Mammary epithelial cell (primary cell): ENCODE measurements at regions not wholly inside any gene's neighbourhood (a gene's known extent, or its start where the extent isn't known, plus 50 kb on each side); places are given as distances from the start of the nearest gene placed in this dataset.

Experiments
- EZH2 ChIP-seq: IDR thresholded peaks from 2 replicates; pipeline ENCODE4 v1.6.1; 2012; ENCODE audit warnings: low read length, inconsistent platforms, borderline replicate concordance
- TF ChIP-seq, protein P1 (sequence below), 2 donors: IDR thresholded peaks in 1 of 2; conservative IDR thresholded peaks in 1 of 2; 2 replicates each; pipeline ENCODE4 v1.5.1; 2011 to 2012; ENCODE audit warnings: inconsistent platforms in 2 of 2, low read length in 2 of 2, mild to moderate bottlenecking in 2 of 2, control low read depth in 1 of 2, low read depth in 1 of 2; ENCODE audit not compliant: insufficient read depth in 1 of 2; ENCODE audit errors: extremely low read depth in 1 of 2

DNA sequence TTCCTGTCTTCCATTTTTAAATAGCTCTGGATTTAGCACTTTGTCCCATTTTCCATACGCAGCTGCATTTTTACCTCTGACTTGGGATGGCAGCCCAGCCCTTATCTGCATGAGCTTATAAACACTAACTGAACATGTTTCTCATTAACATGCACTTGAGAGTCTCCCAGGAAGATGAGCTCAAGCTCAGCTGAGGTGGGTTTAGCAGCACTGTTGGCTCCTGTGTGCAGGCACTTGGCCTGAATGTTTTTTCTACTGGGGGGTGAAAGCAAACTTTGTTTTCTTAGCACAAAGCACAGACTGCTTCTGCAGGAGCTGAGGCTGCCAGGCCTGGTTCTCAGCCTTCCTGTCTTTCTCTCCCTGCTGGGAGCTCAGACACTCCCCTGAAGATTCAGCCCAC, 1093.6 kb upstream of the AUTS2 start:
- TF ChIP-seq, protein P1, sequence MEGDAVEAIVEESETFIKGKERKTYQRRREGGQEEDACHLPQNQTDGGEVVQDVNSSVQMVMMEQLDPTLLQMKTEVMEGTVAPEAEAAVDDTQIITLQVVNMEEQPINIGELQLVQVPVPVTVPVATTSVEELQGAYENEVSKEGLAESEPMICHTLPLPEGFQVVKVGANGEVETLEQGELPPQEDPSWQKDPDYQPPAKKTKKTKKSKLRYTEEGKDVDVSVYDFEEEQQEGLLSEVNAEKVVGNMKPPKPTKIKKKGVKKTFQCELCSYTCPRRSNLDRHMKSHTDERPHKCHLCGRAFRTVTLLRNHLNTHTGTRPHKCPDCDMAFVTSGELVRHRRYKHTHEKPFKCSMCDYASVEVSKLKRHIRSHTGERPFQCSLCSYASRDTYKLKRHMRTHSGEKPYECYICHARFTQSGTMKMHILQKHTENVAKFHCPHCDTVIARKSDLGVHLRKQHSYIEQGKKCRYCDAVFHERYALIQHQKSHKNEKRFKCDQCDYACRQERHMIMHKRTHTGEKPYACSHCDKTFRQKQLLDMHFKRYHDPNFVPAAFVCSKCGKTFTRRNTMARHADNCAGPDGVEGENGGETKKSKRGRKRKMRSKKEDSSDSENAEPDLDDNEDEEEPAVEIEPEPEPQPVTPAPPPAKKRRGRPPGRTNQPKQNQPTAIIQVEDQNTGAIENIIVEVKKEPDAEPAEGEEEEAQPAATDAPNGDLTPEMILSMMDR (conservative IDR thresholded peaks at IDR 0.05 in 1 of 2, IDR thresholded peaks at IDR 0.05 in 1 of 2; ENCODE audit: extremely low read depth in 1 of 2, insufficient read depth in 1 of 2, low read depth in 1 of 2, low read length in 2 of 2), result no peak
- TF ChIP-seq EZH2, result no peak
